HG03039 (cell line): ENCODE measurements at regions not wholly inside any gene's neighbourhood (a gene's known extent, or its start where the extent isn't known, plus 50 kb on each side); places are given as distances from the start of the nearest gene placed in this dataset.

Source experiments
- ATAC-seq: cut with Tn5 transposase; IDR thresholded peaks from one replicate; pipeline ENCODE4 v1.9.1; 2021; ENCODE audit warnings: mild to moderate bottlenecking, moderate library complexity; ENCODE audit not compliant: unreplicated experiment

- no peak for ATAC-seq
Observed at GRCh38 chr1:37237948-37238347, 203.6 kb upstream of the GRIK3 start.

- no peak for ATAC-seq
Observed at GRCh38 chr1:37238364-37239224, 204.3 kb upstream of the GRIK3 start.

- ATAC-seq, result no peak
Observed at GRCh38 chr1:37239225-37239740, 205.0 kb upstream of the GRIK3 start.

DNA sequence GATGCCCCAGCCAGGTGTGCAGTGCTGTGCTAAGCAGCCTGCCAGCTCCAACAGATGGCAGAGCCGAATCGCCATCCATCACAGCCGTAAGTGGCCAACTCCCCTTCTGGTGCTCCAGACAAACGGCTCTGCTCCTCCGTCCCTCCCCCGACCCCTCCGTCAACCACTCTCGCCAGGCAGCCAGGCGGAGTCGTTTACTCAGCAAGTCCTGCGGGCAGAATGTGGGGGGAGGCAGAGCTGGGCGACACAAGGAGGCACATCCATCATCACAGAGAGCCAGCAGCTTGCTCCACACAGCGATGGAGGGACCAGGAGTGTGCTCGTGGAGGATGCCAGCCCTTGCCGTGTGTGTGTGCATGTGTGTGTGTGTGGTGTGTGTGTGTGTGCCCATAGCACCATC lies 206.6 kb upstream of the GRIK3 start:
- no peak for ATAC-seq

GRCh38 chr1:37242501-37242900 lies 208.2 kb upstream of the GRIK3 start:
- no peak for ATAC-seq

GRCh38 chr1:37243368-37244082 lies 209.2 kb upstream of the GRIK3 start:
- ATAC-seq, result no peak

GRCh38 chr1:37244083-37244480 lies 209.8 kb upstream of the GRIK3 start:
- ATAC-seq, result no peak

DNA sequence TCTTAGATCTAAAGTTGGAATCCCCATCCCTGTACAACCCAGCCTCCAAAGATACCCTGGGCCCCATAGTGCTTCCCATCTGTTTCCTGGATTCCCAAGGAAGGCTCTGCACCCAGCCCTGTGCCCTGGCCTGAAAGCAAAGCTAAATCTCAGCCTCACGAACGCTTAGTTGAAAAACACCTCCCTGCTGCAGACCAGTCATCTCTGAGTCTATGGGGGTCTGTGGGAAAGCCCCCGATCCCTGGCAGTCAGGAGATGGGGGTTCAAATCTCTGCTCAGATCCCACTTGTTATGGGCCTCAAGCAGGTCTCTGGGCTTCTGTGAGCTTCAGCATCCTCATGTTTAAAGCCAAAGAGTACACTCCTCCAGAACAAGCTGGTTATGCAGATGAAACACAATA lies 210.5 kb upstream of the GRIK3 start:
- ATAC-seq, result no peak

- no peak for ATAC-seq
Observed at GRCh38 chr1:37246631-37247030, 212.3 kb upstream of the GRIK3 start.

- no peak for ATAC-seq
Observed at GRCh38 chr1:37250371-37250770, 216.1 kb upstream of the GRIK3 start.

DNA sequence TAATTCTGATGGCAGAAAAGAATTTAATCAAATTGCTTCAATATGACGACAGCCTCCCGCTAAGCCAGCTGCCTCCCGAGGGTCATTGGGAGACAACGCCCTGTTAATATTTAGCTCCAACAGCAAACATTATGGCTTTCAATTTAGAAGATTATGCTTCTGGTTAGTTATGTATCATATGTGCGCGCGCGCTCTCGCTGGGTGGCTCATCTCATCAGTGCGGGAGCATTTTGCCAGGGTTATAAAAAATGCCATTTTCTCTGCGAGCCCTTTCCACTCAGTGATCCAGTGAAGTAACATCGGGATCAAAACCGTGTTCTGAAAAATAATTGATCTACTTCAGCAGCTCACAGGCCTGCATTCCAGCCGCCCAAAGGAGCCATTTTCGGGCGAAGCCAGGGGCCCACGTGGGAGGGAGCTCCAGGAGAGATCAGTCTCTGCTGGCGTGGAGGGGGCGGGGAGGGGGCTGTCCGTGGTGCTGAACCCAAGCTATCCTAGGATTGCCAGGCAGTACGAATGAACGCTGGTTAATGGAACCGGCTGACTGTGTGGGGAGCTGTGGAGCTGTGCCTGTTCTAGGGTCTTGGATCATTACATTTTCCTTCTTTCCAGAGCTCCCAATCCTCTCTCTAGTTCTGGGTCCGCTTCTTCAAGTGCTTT lies 219.1 kb upstream of the ZC3H12A start:
- no peak for ATAC-seq

DNA sequence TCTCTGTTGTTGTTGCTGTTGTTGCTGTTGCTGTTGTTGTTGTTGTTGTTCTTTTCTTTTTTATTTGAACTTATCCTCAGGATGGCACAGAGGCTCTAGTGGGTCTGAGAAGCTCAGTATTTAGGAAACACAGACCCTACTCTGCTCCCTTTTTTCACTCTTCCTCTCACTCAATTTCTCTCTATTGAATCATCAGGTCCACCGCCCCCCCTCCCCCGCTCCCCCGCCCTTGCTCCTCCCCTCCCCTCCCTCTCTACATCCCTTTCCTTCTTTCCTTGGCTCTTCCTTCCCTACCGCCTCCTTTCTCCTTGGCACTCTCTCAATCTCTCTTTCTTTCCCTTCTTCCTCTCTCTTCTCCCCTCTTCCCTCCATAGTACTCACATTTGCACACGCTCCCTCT lies 218.5 kb upstream of the ZC3H12A start:
- ATAC-seq, result no peak

- no peak for ATAC-seq
Observed at GRCh38 chr1:37257646-37258045, 216.7 kb upstream of the ZC3H12A start.

- no peak for ATAC-seq
Observed at GRCh38 chr1:37258068-37258467, 216.3 kb upstream of the ZC3H12A start.

DNA sequence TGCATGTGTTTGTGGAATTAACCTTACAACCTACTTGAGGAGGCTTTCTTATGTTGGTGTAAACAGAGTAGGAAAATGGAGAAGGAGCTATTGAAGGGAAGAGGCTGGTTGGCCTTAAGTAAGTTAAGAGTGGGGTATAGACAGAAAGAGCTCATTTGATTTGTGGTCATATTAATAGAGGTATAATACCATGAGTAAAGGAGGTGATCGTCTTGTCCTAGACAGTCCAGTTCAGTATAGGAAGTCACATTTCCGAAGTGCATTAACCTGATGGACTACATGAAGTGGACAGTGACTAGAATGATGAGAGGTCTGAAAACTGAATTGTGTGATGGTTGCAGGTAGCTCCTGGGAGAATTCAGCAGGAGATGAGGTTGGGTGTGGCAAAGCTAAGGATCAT lies 215.4 kb upstream of the ZC3H12A start:
- no peak for ATAC-seq

DNA sequence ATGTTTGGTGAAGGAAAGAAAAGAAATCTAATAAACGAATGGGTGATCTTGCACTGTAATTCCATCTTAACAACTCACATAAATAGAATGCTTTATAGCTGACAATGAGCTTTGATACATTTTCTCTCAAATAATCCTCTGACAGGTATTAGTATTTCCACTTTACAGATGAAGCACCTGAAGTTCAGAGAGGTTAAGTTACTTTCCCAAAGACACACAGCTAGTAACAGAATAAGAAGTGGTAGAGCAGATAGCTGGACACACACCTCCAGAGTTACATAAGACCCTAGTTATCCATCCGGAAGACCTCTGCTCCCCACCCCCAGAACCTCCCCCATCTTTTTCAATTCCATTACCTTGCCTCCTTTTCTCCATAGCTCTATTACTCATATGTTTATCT lies 213.3 kb upstream of the ZC3H12A start:
- no peak for ATAC-seq

- ATAC-seq, result no peak
Observed at GRCh38 chr1:37262439-37263170, 211.8 kb upstream of the ZC3H12A start.

GRCh38 chr1:37265156-37265555 lies 209.2 kb upstream of the ZC3H12A start:
- no peak for ATAC-seq

DNA sequence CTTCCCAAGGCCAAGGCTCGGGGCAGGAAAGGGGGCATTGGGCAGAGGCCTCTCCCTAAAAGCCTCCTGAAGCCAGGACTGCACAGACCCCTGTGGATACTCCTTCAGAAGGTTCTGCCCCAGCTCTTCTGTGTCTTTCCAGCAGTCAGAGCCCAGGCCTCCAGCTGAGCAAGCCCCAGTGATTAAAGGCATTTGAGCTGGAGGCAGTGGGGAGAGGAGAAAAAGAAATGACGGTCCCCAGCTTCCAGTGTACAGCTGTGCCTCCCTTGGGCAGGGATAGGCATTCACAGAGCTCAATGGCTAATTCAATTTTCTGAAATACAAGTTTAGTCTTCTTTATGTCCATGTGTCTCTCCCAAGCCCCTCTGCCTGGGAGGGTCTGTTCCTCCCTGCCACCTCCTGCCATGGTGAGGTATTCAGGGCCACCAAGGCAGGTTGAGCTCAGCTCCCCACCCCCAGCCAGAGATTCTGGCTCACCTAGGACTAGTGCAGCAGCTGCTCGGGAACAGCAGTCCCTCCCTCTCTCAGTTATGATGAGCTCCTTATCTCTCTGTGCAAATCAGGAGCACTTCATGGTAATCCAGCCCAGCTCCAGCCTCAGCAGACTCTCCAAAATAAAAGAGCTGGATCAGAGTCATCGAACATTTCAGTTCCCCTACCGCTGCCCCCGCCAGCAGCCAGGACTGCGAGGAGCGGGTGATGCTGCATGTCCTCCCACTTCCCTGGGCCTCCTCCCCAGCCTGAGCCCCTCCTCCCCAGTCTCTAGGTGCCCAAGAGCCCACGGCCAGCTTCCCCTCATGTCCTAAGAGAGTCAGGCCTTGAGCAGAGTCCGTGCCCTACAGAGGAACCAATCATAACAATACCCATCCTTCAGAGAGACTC lies 208.4 kb upstream of the ZC3H12A start:
- no peak for ATAC-seq
